AG04449 (cell line): ENCODE measurements at regions not wholly inside any gene's neighbourhood (a gene's known extent, or its start where the extent isn't known, plus 50 kb on each side); places are given as distances from the start of the nearest gene placed in this dataset.

ENCODE experiments used
- CTCF ChIA-PET: fragments of 350-600 bp; formaldehyde crosslinking; extraction: SDS; loops from one replicate; lab custom pipeline; 2021; ENCODE audit warnings: antibody characterized with exemption; lab: Yijun Ruan, JAX
- POLR2A ChIA-PET: fragments of 400-600, 350-600 bp; formaldehyde crosslinking; extraction: SDS; loops from one replicate; lab custom pipeline; 2020; ENCODE audit warnings: antibody characterized with exemption, inconsistent platforms; lab: Yijun Ruan, JAX
- DNase-seq: peaks from one replicate; pipeline ENCODE4 v3.0.0-alpha.2; 2010; ENCODE audit warnings: low read depth, low spot score
- H3K4me3 ChIP-seq: 2 replicates; pipeline ENCODE4 v1.5.1; 2011; ENCODE audit warnings: low read depth, mild to moderate bottlenecking, control low read depth, low read length
- TF ChIP-seq, protein P1 (sequence below): IDR thresholded peaks from one replicate; pipeline ENCODE4 v1.5.1; 2011; ENCODE audit warnings: mild to moderate bottlenecking, moderate library complexity, low read length, control low read depth, inconsistent platforms; ENCODE audit not compliant: insufficient read depth; ENCODE audit errors: missing control alignments

DNA sequence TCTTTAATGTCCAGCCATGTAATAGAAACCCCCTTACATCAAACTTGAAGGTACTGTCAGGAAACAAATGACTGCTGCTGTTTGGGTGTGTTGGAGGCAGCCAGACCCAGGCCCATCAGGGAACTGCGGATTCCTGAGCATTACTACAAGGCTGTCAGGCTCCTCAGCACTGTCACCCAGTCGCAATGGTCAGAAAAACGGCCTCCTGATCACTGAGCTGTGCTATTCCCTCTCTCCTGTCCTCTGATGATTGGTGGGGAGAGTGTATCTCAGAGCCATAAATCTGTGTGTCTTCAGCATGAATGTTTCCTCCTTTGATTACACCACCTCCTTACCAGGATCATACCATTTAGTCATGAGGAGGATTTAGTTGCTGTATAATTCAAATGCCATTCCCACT is 135.2 kb upstream of the GADL1 start:
- TF ChIP-seq, protein P1, sequence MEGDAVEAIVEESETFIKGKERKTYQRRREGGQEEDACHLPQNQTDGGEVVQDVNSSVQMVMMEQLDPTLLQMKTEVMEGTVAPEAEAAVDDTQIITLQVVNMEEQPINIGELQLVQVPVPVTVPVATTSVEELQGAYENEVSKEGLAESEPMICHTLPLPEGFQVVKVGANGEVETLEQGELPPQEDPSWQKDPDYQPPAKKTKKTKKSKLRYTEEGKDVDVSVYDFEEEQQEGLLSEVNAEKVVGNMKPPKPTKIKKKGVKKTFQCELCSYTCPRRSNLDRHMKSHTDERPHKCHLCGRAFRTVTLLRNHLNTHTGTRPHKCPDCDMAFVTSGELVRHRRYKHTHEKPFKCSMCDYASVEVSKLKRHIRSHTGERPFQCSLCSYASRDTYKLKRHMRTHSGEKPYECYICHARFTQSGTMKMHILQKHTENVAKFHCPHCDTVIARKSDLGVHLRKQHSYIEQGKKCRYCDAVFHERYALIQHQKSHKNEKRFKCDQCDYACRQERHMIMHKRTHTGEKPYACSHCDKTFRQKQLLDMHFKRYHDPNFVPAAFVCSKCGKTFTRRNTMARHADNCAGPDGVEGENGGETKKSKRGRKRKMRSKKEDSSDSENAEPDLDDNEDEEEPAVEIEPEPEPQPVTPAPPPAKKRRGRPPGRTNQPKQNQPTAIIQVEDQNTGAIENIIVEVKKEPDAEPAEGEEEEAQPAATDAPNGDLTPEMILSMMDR = no peak
- no peak for DNase-seq
- ChIA-PET POLR2A (no interaction called here), CTCF (interaction anchor here (1.3 kb wide), 1 partner anchor 260 kb away, joined by 4 read pairs; no protein-coding TSS in a partner anchor)
- H3K4me3 ChIP-seq = no peak overlapping the region

DNA sequence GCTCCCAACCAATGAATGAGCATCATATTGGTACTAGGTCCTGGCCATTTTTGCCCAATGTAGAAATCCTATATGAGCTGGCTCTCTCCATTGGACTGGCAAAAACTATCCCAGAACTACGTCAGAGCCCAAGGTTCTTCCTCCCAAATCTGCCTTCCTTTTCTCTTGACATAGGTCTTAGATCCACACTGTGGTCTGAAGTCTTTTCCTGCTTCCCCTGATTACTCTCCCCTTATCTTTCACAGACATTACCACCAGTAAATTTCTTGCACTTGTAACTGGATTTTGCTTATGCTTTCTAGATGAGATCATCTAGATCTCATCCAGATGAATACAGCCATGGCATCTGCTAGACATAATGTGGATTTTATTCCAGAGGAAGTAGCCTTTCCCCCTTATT is 141.2 kb upstream of the GADL1 start:
- TF ChIP-seq, protein P1 = no peak
- ChIA-PET POLR2A (no interaction called here), CTCF (no interaction called here)
- no peak overlapping the region for H3K4me3 ChIP-seq
- no peak for DNase-seq

DNA sequence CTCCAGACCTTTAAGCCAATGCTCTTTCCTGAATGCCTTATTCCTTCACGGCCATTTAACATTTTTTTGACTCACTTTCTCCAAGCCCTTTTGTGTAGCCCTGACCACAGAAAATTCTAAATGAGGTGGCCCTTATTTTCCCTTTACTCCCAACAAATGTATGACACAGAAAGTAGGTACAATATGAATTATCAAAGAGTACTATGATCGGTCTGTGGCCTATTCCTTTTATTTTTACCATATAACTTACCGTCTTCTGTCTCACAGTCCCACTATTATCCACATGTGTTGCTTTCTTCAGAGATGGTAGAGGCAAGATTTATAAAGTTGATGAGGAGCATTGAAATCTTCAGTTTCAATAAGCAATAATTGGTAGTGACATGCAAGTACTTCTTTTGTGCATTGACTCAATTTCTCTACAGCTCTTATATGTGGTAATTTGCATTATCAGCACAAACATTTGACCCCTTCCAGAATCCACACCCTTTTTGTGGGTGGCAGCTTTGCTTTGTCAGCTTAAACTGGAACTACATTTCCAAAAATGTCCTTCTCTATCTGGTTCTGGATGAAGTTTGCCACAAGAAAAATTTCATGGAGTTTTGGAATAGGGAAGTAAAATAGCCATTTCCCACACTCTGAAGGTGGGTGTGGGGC is 143.8 kb upstream of the GADL1 start:
- CTCF ChIA-PET = interaction anchor here (1.2 kb wide), 1 partner anchor 17 kb away, joined by 4 read pairs; no protein-coding TSS in a partner anchor
- POLR2A ChIA-PET = no interaction called here

DNA sequence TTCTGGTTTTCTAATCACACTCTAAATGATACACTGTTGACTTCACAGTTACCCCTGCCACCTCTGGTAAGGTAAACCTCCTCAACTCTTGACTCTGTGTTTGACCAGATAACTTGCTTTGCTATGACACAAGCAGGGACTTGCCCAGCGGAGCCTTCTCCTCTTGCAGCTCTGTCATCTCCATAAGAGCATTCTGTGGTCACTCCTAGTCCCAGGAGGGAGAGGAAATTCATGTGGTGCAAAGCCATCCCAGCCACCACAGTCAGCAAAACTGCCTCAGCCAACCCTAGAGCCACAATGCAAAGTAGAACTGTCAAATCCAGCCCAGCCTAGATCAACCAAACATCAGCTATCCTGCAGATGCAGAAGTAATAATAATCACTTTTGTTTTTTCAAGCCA is 144.7 kb upstream of the GADL1 start:
- CTCF ChIA-PET = interaction anchor here (1.2 kb wide), 1 partner anchor 18 kb away, joined by 4 read pairs; no protein-coding TSS in a partner anchor
- H3K4me3 ChIP-seq = no peak overlapping the region
- TF ChIP-seq, protein P1 = no peak
- POLR2A ChIA-PET = no interaction called here
- DNase-seq = no peak

More for the DNA sequence above, 143.8 kb upstream of the GADL1 start:
- H3K4me3 ChIP-seq = no peak overlapping the region
- TF ChIP-seq, protein P1 = no peak
- DNase-seq = no peak

DNA sequence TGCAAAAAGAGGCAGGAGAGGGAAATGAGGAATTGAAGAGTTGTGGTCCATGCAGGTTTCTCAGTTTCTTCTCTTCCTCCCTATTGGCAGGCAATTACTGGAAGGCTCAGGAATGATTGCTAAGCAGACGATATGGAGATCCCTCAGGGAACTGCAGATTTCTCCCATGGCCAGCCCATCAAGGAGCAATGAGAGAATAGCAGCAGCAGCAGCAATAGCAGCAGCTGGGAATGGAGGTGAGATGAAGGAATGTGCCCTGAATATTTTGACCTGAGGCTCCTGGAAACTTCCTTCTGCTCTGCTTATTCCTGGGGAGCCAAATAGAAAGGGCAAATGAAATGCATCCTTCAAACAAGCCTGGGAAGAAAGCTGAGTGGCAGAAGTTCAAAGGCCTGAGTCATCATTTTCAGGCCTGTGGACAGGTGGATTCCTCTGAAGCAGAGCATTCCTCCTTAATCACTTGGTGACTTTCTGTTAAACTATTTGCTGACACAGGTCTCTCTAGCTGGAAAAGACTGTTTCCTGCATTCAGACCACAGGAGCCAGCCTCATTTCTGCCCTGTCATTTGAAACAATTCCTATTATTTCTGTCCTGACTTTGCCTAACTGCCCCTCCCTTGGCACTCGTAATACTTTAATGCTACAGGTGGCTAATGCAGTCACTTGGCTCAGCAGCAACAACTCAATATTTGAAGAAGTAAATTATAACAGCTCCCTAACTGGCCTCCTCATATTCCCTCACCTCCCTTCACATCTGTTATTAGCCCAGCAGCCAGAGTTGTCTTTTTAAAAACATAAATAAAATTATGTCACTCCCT is 146.9 kb upstream of the GADL1 start:
- POLR2A ChIA-PET = no interaction called here
- H3K4me3 ChIP-seq = no peak overlapping the region
- CTCF ChIA-PET = no interaction called here
- DNase-seq = peak; percentile 52
- TF ChIP-seq, protein P1 = no peak

DNA sequence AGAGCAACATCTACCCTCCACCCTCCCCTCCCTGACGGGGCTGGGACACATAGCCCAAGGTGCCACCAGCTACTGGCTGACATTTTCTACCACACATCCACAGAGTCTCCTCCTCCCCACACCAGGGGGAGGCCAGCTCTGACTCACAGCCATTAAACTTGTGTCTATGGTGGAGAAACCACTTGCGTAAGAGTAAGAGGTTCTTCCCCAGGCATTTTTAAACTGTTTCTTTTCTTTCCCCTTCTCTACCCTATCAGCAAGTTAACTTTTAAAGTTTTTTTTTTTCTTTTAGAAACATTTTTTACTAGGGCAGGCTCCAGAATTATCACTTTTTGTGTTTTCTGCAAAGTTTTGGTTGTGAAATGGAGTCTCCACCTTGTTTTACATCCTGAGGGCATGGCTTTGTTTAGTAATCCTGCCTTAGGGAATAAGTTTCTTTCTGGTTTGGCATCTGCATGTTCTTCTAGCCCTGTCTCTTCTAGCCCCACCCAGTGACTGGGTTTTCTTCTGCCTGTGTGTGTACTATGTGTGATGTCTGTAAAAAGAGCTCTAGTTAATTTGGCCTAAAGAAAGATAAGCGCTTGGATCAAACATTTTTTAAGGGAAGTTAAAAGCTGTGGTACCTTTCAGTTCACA is 148.8 kb upstream of the GADL1 start:
- no peak overlapping the region for H3K4me3 ChIP-seq
- TF ChIP-seq, protein P1 = no peak
- ChIA-PET CTCF (no interaction called here), POLR2A (no interaction called here)
- no peak for DNase-seq
